ENCODE measurements at regions not wholly inside any gene's neighbourhood (a gene's known extent, or its start where the extent isn't known, plus 50 kb on each side); places are given as distances from the start of the nearest gene placed in this dataset.

DNA sequence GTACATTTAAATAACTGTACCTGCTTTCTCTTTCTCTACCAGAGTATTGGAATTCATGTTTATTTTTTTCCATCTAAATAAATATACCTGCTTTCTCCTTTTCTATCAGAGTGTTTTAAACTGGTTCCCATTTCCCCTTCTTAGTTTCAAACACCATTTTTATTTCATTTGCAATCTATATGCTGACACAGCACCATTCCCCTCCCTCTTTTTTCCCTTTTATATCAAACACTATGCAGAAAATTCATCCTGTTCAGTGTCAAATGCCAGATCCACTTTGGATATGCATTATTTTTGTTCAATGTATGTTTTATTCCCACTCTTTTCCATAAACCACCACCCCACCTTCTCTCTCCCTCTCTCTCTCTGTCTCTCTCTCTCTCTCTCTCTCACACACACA lies 85.8 kb upstream of the ST6GALNAC5 start:
- H3K27ac ChIP-seq (ENCODE audit: low read depth, low read length): no peak overlapping the region
- H3K4me3 ChIP-seq (replicated peaks in 1 of 2; ENCODE audit: low read depth in 1 of 2, low read length in 2 of 2): no peak overlapping the region
- no peaks in the 10 kb centered on the region for H4K20me1 ChIP-seq (ENCODE audit: insufficient read depth)
- ChIA-PET POLR2A (no interaction called here), RAD21 (ENCODE audit: low non-redundant PET in 1 of 2, low total read pairs in 2 of 2, uncharacterized antibody in 2 of 2, unreplicated experiment in 2 of 2) (no interaction called here), CTCF (no interaction called here)
- no peak overlapping the region for H3K9ac ChIP-seq (ENCODE audit: low read length)
- intact Hi-C loops (cut with micrococcal nuclease): no loop called here
- ATAC-seq (no peak), DNase-seq (ENCODE audit: low read depth, low spot score) (no peak)
- no TSS peak for BruUV-seq (replicated peaks)
- H3K79me2 ChIP-seq (ENCODE audit: insufficient read depth, low read length): no peaks in the 10 kb centered on the region
- H3K27me3 ChIP-seq (ENCODE audit: insufficient read depth, low read length): no peaks in the 10 kb centered on the region
- H2AFZ ChIP-seq (ENCODE audit: low read depth, low read length, poor library complexity, severe bottlenecking): no peak overlapping the region
- no peaks in the 10 kb centered on the region for H3K9me2 ChIP-seq (ENCODE audit: insufficient read depth)
- H3K36me3 ChIP-seq (ENCODE audit: control insufficient read depth in 1 of 2, insufficient read depth in 2 of 2, low read length in 2 of 2): no peaks in the 10 kb centered on the region
- no peak for TF ChIP-seq POLR2AphosphoS5 (IDR thresholded peaks at IDR 0.05; ENCODE audit: low read depth, low read length)
- no peak for TF ChIP-seq YY1 (IDR thresholded peaks at IDR 0.05; ENCODE audit: extremely low read depth, insufficient replicate concordance, low read depth, low read length)
- no peak for TF ChIP-seq SP1 (IDR thresholded peaks at IDR 0.05; ENCODE audit: low read depth)
- no peak for TF ChIP-seq SRF (IDR thresholded peaks at IDR 0.05; ENCODE audit: low read depth)
- TF ChIP-seq EGR1 (IDR thresholded peaks at IDR 0.05; ENCODE audit: low read depth): no peak
- no peak for TF ChIP-seq EZH2 (IDR thresholded peaks at IDR 0.05)
- TF ChIP-seq, protein P1, sequence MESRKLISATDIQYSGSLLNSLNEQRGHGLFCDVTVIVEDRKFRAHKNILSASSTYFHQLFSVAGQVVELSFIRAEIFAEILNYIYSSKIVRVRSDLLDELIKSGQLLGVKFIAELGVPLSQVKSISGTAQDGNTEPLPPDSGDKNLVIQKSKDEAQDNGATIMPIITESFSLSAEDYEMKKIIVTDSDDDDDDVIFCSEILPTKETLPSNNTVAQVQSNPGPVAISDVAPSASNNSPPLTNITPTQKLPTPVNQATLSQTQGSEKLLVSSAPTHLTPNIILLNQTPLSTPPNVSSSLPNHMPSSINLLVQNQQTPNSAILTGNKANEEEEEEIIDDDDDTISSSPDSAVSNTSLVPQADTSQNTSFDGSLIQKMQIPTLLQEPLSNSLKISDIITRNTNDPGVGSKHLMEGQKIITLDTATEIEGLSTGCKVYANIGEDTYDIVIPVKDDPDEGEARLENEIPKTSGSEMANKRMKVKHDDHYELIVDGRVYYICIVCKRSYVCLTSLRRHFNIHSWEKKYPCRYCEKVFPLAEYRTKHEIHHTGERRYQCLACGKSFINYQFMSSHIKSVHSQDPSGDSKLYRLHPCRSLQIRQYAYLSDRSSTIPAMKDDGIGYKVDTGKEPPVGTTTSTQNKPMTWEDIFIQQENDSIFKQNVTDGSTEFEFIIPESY (IDR thresholded peaks at IDR 0.05; ENCODE audit: extremely low read depth, insufficient replicate concordance, low read length): no peak
- no peak for TF ChIP-seq TCF7L2 (IDR thresholded peaks at IDR 0.05; ENCODE audit: borderline replicate concordance, extremely low read depth, insufficient read depth, insufficient read length)
- TF ChIP-seq ELF1 (IDR thresholded peaks at IDR 0.05; ENCODE audit: borderline replicate concordance, low read depth): no peak
- no peak for TF ChIP-seq FOSL1 (IDR thresholded peaks at IDR 0.05; ENCODE audit: low read depth)
- no peak for TF ChIP-seq ZFX (IDR thresholded peaks at IDR 0.05)
- no peak for TF ChIP-seq SIN3A (IDR thresholded peaks at IDR 0.05; ENCODE audit: low read depth)
- no peak for TF ChIP-seq JUND (IDR thresholded peaks at IDR 0.05)
- no peak for TF ChIP-seq CEBPB (IDR thresholded peaks at IDR 0.05; ENCODE audit: low read depth)
- no peaks in the 10 kb centered on the region; a peak in 1 of 4 replicates for H3K4me1 ChIP-seq (ENCODE audit: control insufficient read depth in 1 of 2, insufficient read depth in 2 of 2, low read length in 2 of 2)
- H3K4me2 ChIP-seq (ENCODE audit: low read length): no peak overlapping the region
- no peaks in the 10 kb centered on the region for H3K9me3 ChIP-seq (ENCODE audit: control insufficient read depth in 1 of 2, insufficient read depth in 1 of 2, low read depth in 1 of 2, low read length in 2 of 2)

Measured in HCT116 (cell line).